Neural progenitor cell (in vitro differentiated cells): ENCODE measurements at regions not wholly inside any gene's neighbourhood (a gene's known extent, or its start where the extent isn't known, plus 50 kb on each side); places are given as distances from the start of the nearest gene placed in this dataset.

ENCODE experiments used
- CTCF ChIP-seq: fragments of 200-600 bp; sonication (generic); IDR thresholded peaks from 2 replicates; pipeline ENCODE4 v1.5.1; 2017; ENCODE audit warnings: antibody characterized with exemption, mild to moderate bottlenecking
- EZH2 ChIP-seq: fragments of 200-600 bp; sonication (generic); IDR thresholded peaks from 2 replicates; pipeline ENCODE4 v1.6.1; 2017; ENCODE audit warnings: antibody characterized with exemption, mild to moderate bottlenecking, moderate library complexity

- TF ChIP-seq CTCF (no peak), EZH2 (no peak)
These were observed 970.2 kb upstream of the AGA start for GRCh38 chr4:178412455-178412854.
